ENCODE measurements at regions not wholly inside any gene's neighbourhood (a gene's known extent, or its start where the extent isn't known, plus 50 kb on each side); places are given as distances from the start of the nearest gene placed in this dataset.
"Not testable (repeated sequence)": the region's sequence is repeated elsewhere in the genome, so short reads cannot be mapped to it uniquely, and the experiment has no call there.

DNA sequence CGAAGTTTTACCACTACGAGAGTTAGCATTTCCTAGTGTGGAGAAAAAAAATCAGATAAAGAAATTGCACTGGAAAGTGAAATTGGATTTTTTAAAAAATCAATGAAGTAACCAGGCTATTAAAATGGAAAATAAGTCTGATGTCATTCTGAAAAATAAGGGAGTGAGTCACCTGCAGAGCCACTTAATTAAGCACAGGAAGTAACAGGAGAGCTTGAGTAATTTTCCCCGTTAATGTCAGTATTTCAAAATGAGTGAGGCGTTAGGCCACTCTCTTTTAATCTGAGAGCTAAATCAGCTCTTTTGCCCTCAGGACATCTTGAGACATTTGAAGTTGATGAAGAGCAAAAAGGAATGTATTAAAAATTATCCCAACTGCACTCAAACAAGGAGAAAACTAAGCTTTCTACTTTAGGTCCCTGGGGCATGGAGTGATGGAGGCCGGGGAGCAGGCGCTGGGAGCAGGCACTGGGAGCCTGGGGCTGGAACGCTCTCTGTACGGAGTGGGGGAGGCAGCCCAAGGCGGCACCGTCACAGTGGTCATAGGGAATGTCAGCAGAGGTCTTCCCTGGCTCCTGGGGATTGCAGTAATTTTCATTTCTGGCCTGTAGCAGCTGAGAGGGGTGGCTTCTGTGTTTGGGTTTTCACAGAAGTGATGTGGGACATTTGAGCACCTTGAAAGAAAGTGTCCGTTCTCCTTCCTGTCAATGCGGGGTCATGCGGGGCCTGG, 194.6 kb downstream of the BCL2L11 start:
- not testable (repeated sequence) for DNase-seq (ENCODE audit: low spot score); FAIRE-seq

DNA sequence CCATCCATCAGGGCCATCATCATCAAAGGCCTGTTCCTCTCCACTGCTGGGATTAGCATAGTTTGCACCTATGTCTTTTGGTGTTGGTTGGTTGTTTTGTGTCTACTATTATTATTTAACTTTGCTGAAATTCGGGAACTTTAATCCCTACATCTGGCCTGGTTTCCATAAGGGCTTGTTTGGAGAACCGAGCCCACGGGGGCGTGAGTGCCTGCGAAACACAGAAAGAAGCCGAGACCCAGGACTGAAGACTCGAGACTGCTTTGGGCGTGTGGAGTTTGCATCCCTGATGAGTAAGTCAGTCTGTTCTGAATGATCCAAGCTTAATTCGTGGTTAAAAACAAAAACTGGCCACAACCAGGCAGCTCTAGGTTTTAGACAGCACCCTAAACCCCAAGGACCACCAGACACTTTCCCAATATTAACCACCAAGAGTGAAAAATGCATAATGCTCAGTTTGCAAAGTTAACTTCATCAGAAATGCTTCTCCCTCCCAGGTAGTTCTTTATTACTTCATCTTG, 195.6 kb downstream of the BCL2L11 start:
- DNase-seq (ENCODE audit: low spot score); FAIRE-seq: not testable (repeated sequence)

DNA sequence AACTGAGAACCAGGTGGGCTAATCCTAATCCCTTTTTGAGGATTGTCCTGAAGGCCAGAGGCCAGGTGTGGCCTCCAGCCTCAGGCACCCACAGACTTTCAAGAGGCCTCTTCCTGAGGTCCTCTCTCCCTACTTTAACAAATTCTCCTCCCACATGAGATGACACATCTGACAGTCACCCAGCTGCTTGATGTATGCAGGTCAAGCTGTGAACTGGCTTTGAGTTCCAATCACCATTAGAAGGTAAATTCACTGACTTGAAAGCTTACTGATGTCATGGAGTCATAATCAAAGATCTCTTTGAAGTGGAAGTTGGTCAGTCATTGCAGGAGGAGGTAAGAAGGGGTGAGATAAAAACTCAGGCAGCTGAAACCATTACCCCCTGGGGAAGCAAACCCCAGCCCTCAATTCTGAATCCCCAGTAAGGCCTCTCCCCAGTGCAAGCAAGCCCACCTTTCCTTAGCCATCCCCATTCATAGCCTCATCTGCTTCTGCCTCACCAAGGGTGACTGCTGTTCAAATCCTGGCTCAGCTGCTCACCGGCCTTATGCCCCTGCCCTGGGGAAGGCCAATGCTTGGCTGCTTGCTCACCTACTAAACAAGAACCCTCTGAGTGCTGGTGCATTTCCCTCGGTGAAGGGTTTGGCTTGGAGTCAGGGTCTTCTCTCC, 196.3 kb downstream of the BCL2L11 start:
- not testable (repeated sequence) for DNase-seq (ENCODE audit: low spot score); FAIRE-seq

DNA sequence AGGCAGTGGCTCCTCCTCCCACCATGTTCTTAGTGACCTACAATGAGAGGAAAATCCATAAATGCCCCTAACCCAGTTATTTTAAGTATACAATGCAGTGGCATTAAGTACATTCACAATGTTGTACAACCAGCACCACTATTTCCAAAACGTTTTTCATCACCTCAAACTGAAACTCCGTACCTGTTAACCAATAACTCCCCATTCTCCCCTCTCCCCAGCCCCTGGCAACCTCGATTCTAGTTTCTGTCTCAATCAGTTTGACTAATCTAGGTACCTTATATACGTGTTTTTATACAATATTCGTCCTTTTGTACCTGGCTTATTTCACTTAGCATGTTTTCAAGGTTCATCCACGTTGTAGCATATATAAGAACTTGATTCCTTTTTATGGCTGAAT, 198.8 kb downstream of the BCL2L11 start:
- not testable (repeated sequence) for FAIRE-seq; DNase-seq (ENCODE audit: low spot score)

DNA sequence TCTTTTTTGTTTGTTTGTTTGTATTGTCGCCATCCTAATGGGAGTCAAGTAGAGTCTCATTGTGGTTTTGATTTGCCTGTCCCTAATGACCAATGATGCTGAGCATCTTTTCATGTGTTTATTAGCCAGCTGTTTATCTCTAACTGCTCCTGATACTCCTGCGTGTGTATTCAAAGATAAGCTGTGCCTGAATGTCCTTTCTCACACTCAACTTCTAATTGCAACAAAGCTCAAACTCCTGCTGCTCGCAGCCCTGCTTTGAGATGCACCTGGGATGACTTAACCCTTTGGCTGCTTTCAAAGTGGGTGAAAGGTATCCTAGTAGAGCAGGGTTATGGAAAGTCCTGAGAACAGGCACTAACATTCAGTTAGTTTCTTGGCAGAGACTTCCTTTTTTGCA, 199.6 kb downstream of the BCL2L11 start:
- FAIRE-seq; DNase-seq (ENCODE audit: low spot score): not testable (repeated sequence)

DNA sequence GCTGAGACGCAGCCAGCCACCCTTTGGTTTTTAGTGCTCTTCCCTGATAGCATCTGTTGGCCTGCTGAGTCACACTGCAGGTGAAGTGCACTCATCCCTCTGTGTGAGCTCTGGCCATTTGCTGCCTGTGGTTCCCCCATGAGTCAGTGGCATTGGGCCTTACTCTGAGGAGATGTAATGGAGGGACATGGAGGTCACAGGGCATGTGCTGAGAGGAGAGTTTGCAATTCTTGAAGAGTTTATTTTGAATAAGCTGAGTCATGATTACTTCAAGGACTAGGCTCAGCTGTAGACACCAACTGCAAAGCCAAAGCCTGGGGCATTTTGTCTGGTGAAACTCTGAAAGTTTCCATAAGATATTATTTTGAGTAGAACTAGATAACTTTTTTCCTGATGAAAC, 200.3 kb downstream of the BCL2L11 start:
- peak; percentile 90 for FAIRE-seq
- peak; percentile 86 for DNase-seq (ENCODE audit: low spot score)

DNA sequence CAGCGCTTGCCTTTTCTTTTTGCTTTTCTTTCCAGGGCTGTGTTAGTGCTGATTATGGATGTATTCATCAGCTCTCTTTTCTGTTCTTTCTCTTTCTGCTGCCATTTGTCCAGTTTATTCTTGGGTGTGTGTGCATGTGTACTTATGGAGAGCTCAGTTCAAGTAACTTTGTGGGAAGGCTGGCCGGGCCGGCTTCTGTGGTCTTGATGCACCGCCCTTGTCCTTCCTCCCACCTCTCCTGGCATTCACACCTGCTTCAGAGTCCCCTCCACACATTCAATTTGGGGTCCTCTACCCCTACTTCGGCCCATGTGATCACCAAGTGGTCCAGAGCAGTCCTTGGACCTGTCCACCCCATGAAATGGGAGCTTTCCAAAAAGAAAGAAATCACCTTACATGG, 202.7 kb downstream of the BCL2L11 start:
- FAIRE-seq; DNase-seq (ENCODE audit: low spot score): not testable (repeated sequence)

DNA sequence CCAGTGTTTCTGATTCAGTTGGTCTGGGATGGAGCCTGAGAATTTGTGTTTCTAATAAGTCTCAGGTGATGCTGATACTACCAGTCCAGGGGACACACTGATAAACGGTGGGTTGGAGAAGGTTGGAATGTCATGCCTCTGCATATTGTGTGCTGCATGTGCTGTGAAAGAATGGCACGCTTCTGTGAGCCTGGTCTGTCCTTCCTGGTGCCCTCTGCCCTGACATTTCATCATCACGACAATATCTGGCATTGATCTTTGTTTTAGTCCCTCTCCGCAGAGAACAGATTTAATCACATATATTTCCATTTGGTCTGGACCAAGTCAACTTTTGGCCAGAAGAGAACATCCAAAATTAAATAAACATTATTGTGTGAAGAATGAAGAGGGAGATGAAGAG, 207.0 kb downstream of the BCL2L11 start:
- not testable (repeated sequence) for FAIRE-seq; DNase-seq (ENCODE audit: low spot score)

DNA sequence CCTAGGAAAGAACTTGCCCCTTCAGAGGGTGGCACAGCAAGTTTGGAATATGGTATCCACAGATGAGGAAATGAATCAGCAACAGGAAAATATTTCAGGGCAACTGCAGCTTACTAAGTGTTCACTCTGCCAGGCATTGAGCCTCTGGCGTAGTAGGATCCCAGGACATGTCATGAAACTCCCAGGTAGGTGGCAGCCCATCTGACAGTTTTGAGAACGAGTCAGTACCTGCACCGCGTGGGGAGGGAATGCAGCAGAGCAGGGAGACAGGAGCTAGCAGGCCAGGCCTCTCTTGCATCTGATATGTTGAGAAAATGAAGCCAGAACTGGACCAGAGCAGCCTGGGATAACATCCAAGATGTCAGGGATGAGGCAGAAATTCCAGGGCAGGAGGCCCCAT, 208.6 kb downstream of the BCL2L11 start:
- FAIRE-seq; DNase-seq (ENCODE audit: low spot score): not testable (repeated sequence)

DNA sequence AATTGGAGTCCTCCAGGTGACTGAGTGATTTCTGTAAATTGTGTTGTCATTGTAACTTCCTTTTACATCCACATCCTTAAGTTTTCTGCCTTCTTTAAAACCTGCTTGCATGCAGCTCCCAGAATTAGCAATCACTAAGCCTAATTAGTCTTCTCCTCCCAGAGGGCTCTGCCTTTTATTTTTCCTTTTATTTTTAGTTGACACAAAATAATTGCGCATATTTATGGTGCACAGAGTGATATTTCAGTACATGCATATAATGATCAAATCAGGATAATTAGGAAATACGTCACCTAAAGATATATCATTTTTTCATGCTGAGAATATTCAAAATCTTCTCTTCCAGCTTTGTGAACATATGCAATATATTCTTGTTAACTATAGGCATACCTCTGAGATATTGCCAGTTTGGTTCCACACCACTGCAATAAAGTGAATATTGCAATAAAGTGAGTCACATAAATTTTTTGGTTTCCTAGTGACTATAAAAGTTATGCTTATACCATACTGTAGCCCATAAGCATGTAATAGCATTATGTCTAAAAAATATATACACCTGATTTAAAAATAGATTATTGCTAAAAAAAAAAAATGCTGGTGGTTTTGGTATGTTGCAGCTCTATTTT, 210.5 kb downstream of the BCL2L11 start:
- not testable (repeated sequence) for FAIRE-seq; DNase-seq (ENCODE audit: low spot score)

DNA sequence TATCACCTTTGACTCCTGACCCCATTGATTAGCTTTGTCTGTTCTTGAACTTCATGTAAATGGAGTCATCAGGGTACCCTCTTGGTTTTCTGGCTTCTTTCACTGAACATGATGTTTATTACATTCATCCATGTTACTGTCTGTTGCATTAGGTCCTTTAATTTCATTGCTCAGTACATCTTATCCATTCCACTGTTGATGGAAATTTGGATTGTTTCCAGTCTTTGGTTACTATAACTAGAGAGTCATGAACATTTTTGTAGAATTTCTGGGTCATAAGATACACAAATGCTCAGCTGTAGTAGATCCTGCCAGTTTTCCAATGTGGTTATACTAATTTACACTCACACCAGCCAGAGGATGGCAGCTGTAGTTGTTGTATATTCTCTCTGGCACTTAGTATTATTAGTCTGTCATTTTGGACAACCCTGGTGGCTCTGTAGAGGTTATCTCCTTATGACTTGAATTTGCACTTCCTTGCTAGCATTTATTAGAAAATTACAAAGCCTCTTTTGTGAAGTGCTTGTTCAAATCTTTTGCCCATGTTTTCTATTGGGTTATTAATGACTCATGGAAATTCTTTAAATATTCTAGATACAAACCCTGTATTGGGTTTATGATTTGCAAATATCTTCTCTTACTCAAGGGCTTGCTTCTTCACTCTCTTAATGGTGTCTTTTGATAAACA, 214.7 kb downstream of the BCL2L11 start:
- DNase-seq (ENCODE audit: low spot score), result not testable (repeated sequence)
- FAIRE-seq, result peak; percentile 30

DNA sequence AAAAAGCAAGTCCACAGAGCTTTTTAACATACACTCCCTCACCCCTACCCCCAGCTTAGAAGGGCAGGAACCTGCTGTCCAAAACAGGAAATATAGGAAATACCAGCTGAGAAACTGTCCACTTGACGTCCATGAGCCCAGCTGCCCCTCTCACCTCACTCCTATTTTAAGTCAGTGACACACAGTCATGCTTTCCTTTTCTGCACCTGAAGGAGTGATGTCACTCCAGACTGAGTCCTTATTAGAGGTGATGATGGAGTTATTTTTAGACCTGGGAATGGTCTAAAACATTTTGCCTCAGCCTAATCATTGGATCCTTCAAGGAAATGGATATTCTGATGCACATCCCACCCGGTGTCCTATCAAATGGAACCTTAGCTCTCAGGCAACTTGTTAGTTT, 217.8 kb downstream of the BCL2L11 start:
- DNase-seq (ENCODE audit: low spot score); FAIRE-seq: not testable (repeated sequence)

DNA sequence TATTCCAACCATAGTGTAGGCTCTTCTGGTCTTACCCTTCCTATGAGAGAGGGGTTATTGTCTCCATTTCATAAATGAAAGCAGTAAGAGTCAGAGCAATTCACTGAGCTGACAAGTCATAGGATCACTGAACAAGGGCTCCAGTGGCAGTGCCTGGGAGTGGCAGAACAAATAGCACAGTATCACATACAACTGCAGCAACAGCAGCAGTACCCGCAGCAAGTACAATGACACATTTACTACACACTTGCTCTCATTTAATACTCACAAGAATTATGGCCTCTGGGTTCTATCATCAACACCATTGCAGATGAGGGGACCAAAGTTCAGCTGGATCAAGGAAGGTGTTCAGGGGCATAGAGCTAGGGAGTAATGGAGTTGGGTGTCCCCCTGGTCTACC, 218.8 kb downstream of the BCL2L11 start:
- not testable (repeated sequence) for FAIRE-seq; DNase-seq (ENCODE audit: low spot score)

DNA sequence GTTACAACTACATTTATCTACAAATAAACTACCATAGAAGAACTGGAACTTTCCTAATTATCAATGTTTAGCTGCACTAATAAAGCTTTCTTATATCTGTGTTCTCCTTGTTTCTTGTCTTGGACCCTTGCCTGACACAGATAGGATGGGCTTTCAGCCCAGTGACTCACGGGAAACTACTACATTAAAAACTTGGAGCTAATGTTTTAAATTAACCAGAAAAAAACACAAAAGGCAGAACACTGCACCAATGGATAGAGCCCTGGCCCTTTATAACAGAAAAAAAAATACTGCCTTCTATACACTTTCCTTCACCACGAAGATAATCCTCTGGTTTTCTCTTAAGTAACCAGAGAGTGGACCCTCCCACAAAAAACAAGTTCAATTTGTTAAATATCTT, 223.9 kb downstream of the BCL2L11 start:
- DNase-seq (ENCODE audit: low spot score); FAIRE-seq: not testable (repeated sequence)

DNA sequence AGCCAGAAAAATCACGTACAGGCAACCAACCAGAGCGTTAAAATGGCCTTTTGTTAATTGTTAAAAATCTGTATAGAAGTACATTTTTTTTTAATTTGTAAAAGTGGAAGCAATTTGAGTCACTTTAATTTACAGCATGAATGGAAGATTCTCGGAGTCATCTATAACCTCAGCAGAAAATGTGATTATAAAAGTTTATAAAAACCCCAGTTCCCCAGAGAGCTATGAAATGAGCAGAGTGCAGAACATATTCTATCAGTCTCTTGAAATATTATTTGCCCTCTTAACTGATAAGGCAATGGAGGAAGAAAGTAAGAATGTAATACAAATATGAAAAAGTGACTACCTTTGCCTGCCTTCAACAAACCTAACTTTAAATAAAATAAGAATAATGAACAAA, 224.7 kb downstream of the BCL2L11 start:
- not testable (repeated sequence) for FAIRE-seq; DNase-seq (ENCODE audit: low spot score)

DNA sequence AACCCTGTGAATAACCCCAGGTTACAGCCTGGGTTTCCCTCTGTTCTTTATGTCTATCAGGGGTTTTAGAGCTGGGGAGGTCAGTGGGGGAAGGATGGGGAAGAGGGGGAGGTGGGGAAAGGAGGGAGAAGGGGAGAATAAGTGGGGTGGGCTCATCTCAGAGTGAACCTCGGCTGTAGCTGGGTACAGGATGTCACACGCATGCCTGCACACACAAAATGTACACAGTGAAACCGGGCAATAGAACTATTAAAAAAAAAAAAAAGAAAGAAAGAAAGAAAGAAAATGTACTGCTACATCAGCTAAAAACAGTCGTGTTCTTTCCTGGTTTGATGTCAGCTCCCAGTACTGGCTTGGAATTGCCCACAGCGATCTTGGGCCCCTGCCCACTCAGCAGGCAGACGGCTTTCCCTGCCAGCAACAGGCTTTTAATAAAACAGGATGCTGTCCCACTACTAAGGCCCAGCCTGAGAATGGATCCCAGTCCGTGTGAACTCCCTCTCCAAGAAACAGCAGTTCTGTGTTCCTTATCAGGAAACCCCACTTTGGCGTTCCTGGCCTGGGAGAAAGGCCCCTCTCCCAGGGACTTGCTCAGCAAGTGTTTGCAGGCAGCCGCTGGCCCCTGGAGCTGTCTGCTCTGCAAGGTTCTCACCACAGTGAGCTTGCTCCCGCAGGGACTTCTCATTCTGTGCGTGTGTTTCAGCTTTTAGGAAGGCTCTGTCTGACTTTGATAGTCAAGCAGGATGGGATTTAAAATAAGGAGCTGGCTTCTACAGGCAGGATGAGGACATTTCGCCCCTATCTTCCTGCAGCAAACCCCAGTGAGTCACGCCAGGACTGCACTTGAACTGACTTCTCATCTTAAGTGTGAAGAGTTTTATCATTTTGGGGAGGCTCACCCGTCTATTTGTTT, 225.6 kb downstream of the BCL2L11 start:
- FAIRE-seq (peak; percentile 65), DNase-seq (ENCODE audit: low spot score) (peak; percentile 4)

DNA sequence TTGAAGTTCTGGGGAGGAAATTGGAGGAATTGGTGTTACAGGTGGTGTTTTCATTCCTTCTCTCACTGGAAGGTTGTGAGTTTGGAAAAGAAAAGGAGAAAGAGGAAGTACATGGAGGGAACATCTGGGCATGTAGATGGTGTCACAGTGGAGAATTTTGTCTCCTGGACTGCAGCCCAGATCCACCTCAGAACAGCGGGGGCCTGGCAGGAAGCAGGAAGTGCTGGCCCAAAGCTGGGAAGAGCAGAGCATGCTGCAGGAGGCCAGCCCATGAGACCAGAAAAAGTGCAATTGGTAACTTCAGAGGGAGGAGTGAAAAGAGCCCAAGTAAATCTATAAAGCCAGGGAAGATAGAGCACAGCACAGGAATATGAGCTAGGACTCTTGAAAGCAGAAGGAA, 227.0 kb downstream of the BCL2L11 start:
- peak; percentile 51 for FAIRE-seq

DNA sequence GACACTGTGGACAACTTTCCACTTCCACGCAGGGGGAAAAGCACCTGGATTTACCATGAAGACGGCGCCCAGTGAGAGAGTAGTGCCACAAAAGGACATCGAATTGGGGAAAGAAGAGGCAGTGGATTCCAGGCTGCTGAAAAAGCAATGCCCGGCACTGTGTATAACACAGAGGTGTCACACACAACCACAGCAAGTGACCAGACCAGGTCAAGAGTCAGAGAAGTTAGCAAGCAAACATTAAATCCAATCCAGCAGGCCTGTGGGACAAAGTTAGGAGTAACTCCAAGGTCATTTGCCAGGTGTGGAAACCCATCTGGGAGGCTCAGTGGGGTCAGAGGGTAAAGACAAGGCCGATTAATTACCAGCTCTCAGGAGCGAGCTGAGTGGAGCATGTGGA, 227.6 kb downstream of the BCL2L11 start:
- not testable (repeated sequence) for DNase-seq (ENCODE audit: low spot score); FAIRE-seq

More for the DNA sequence above, 227.0 kb downstream of the BCL2L11 start:
- not testable (repeated sequence) for DNase-seq (ENCODE audit: low spot score)

DNA sequence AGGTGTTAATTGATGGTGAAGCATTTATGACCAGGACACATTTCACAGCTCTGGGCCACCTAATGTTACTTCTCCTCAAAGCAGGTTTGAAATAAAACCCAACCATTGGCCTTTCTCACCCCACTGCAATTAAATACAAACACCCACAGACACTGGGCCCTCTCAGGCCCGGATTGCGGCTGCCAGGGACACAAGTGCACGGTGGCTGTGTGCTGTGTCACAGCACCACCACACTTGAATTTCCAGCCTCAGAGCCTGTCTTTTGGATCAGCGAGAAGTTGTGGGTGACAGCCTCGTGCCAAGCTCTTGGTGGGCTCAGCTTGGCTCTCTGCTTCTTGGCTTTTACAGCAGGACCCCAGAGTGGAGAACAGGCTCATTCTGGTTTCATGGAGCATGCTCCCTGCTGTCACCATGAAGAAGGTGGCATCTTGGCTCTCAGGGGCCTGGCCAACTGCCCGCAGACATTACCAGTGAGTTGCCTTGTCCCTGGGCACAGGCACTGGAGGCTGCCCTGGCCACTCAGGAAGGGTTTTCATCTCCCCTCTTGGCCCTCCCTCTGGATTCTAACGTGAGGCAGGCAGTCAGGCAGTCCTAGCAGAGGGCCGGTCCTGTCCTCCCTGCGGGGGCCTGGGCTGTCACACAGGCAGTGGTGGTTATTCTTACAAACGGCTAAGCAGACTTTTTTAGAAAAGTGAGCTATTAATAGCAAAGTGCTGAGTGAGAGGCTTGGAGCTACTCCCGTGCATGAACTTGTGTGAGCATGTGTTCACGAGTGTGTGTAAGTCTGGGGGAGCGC, 234.5 kb downstream of the BCL2L11 start:
- FAIRE-seq, result not testable (repeated sequence)

More for the DNA sequence above, 234.5 kb downstream of the BCL2L11 start:
- DNase-seq (ENCODE audit: low spot score), result not testable (repeated sequence)
